Coronary artery (tissue), 2 donors: ENCODE measurements at regions not wholly inside any gene's neighbourhood (a gene's known extent, or its start where the extent isn't known, plus 50 kb on each side); places are given as distances from the start of the nearest gene placed in this dataset.

Source experiments
- DNase-seq: peaks from one replicate; pipeline ENCODE4 v3.0.0-alpha.2; 2017; ENCODE audit warnings: low spot score
- H3K27ac ChIP-seq, 2 donors: fragments of 200-600 bp; sonication (generic); one replicate each; pipeline ENCODE4 v1.5.1; 2016 to 2019
- H3K4me3 ChIP-seq: fragments of 200-600 bp; sonication (generic); 2 replicates; pipeline ENCODE4 v1.5.1; 2016; ENCODE audit warnings: mild to moderate bottlenecking, moderate library complexity
- TF ChIP-seq, protein P1 (sequence below): fragments of 200-600 bp; sonication (generic); IDR thresholded peaks from one replicate; pipeline ENCODE4 v1.5.1; 2019; ENCODE audit warnings: antibody characterized with exemption

DNA sequence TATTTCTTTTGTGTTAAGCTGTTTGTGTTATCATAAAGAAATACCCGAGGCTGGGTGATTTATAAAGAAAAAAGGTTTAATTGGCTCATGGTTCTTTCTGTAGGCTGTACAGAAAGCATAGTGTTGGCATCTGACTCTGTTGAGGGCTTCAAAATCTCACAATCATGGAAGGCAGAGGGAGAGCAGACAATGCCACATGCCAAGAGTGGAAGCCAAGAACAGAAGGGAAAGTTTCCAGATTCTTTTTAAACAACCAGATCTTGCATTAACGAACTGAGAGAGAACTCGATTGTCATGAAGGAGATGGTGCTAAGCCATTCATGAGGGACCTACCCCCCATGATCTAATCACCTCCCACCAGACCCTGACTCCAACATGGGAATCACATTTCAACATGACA, 290.1 kb downstream of the BMP2 start:
- TF ChIP-seq, protein P1, sequence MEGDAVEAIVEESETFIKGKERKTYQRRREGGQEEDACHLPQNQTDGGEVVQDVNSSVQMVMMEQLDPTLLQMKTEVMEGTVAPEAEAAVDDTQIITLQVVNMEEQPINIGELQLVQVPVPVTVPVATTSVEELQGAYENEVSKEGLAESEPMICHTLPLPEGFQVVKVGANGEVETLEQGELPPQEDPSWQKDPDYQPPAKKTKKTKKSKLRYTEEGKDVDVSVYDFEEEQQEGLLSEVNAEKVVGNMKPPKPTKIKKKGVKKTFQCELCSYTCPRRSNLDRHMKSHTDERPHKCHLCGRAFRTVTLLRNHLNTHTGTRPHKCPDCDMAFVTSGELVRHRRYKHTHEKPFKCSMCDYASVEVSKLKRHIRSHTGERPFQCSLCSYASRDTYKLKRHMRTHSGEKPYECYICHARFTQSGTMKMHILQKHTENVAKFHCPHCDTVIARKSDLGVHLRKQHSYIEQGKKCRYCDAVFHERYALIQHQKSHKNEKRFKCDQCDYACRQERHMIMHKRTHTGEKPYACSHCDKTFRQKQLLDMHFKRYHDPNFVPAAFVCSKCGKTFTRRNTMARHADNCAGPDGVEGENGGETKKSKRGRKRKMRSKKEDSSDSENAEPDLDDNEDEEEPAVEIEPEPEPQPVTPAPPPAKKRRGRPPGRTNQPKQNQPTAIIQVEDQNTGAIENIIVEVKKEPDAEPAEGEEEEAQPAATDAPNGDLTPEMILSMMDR, result no peak
- no peak overlapping the region for H3K4me3 ChIP-seq
- no peak for DNase-seq

DNA sequence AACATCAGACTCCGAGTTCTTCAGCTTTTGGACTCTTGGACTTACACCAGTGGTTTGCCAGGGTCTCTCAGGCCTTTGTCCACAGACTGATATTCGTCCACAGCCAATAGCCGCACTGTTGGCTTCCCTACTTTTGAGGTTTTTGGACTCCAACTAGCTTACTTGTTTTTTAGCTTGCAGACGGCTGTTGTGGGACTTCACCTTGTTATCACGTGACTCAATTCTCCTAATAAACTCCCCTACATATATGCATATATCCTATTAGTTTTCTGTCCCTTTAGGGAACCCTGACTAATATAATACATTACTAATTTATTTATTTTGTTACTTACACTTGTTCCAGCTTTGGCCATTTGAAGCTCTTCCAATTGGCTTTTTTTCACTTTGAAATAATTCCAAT, 311.3 kb downstream of the BMP2 start:
- H3K27ac ChIP-seq, result no peak overlapping the region
- H3K4me3 ChIP-seq, result no peak overlapping the region
- TF ChIP-seq, protein P1, result no peak
- no peak for DNase-seq

More for the DNA sequence above, 290.1 kb downstream of the BMP2 start:
- H3K27ac ChIP-seq, result no peak overlapping the region

DNA sequence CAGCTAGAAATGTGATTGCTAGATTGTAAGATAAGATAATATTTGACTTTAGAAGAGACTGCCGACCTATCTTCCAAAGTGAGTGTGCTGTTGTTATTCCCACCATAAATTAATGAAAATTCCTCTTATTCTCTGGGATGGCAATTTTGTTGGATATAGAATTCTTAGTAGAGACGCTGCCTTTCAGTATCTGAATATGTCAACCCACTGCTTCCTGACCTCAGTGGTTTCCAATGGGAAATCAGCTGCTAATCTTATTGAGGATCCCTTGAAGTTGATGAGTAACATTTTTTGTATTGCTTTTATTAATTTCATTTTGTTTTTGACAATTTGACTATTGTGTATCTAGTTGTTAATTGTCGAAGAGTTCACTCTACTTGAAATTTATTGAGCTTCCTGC, 313.0 kb downstream of the BMP2 start:
- TF ChIP-seq, protein P1, result no peak
- Histone ChIP-seq H3K4me3 (no peak overlapping the region), H3K27ac (no peak overlapping the region)
- DNase-seq, result no peak

DNA sequence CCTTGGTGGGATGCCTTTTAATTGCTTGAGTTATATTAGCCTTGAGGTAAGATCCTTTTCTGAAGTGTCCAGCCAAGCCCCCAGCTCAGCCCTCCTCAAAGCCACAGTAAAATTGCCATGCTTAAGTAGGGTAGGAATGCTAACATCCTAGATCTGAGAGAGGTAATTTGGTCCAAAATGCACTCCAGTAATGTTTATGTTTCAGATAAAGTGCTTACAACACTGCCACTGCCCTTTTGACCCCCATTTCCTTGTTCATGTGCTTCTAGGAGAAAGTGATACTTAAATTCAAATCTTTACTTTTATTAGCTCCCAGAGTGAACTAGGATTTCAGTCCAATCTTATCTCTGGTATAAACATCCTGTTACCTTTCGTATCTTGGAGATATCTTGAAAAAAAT, 318.0 kb downstream of the BMP2 start:
- no peak overlapping the region for H3K4me3 ChIP-seq
- TF ChIP-seq, protein P1, result no peak
- H3K27ac ChIP-seq, result no peak overlapping the region
- DNase-seq, result no peak

DNA sequence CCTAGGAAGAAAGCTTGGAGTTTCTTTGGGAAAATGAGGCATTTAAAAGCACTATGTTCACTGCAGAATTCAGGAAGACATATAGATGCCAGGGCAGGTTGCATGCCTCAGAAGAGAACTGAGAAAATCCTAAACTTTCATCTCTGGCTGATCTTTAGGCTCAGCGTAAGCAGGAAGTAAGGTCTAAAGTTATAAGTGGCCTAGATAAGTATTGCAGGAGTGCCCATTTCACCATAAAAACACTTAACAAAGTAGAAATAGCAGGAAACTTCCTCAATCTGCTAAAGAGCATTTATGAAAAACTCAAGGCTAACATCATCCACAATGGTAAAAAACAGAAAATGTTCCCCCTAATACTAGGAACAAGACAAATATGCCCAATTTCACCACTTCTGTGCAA, 320.3 kb downstream of the BMP2 start:
- TF ChIP-seq, protein P1, result no peak

GRCh38 chr20:7090001-7090400, 322.5 kb downstream of the BMP2 start:
- H3K27ac ChIP-seq, result no peak overlapping the region
- TF ChIP-seq, protein P1, result no peak
- H3K4me3 ChIP-seq, result no peak overlapping the region
- DNase-seq, result no peak

More for the DNA sequence above, 320.3 kb downstream of the BMP2 start:
- no peak overlapping the region for H3K27ac ChIP-seq
- H3K4me3 ChIP-seq, result no peak overlapping the region
- no peak for DNase-seq

DNA sequence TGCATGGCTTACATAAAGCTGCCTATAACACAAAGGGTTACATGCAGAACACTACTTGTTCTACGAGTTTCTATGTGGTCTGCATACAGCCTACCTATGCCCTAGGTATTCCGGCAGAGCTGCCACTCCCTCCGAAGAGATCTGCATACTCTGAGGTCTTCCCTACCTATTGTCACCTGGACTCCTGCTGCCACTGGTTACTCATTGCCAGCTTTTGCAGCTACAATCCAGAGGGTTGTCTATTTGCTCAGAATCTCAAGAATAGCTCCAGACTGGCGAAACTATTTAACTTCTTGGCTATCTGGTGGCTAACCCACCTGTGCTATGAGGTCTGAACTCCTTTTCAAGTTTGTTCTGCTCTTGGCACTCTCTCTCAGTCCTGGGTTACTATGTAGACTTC, 323.3 kb downstream of the BMP2 start:
- no peak for DNase-seq

More for the DNA sequence above, 323.3 kb downstream of the BMP2 start:
- no peak overlapping the region for H3K27ac ChIP-seq
- TF ChIP-seq, protein P1, result no peak
- H3K4me3 ChIP-seq, result no peak overlapping the region
